ENCODE measurements at regions not wholly inside any gene's neighbourhood (a gene's known extent, or its start where the extent isn't known, plus 50 kb on each side); places are given as distances from the start of the nearest gene placed in this dataset.

- Histone ChIP-seq H2BK120ac (ENCODE audit: low read depth, low read length, poor library complexity, severe bottlenecking) (no peak overlapping the region), H3K23me2 (ENCODE audit: insufficient read length, low read depth, low read length, poor library complexity, severe bottlenecking) (peaks cover 4% of the 10 kb centered on the region), H4K20me1 (ENCODE audit: control insufficient read depth, insufficient read depth, insufficient read length) (no peaks in the 10 kb centered on the region), H3T11ph (ENCODE audit: low read length) (no peak overlapping the region), H3K4me2 (ENCODE audit: insufficient read depth, insufficient read length, low read length) (no peak overlapping the region), H2BK15ac (ENCODE audit: low read depth, low read length) (no peak overlapping the region), H4K5ac (ENCODE audit: insufficient read length, low read depth, low read length) (no peak overlapping the region), H3K14ac (ENCODE audit: insufficient read depth, low read length) (no peak overlapping the region), H3K18ac (ENCODE audit: insufficient read length, low read depth, low read length) (no peak overlapping the region), H2BK20ac (ENCODE audit: low read depth, low read length, poor library complexity, severe bottlenecking) (no peak overlapping the region), H3K9ac (ENCODE audit: extremely low read depth, insufficient read length, low read length) (no peak overlapping the region), H3K56ac (ENCODE audit: insufficient read length, low read depth, low read length) (no peak overlapping the region), H3K4me1 (ENCODE audit: insufficient read depth, low read length) (peaks cover 2% of the 10 kb centered on the region; the same call in 1 of the 2 replicates), H4K91ac (ENCODE audit: insufficient read length, low read depth, low read length) (no peak overlapping the region), H3K79me1 (ENCODE audit: insufficient read depth, low read depth, low read length, poor library complexity, severe bottlenecking) (no peaks in the 10 kb centered on the region), H3K9me3 (ENCODE audit: control insufficient read depth, low read depth, low read length) (no peaks in the 10 kb centered on the region), H2BK5ac (ENCODE audit: insufficient read length, low read length) (no peak overlapping the region), H3K79me2 (ENCODE audit: insufficient read depth, low read length) (no peaks in the 10 kb centered on the region), H2AK5ac (ENCODE audit: insufficient read length, low read length) (no peak overlapping the region), H2AFZ (ENCODE audit: low read length) (no peak overlapping the region), H4K8ac (replicated peaks; ENCODE audit: insufficient read length, low read depth, low read length) (no peak overlapping the region), H3K27ac (ENCODE audit: insufficient read length, low read depth, low read length) (no peak overlapping the region), H3K27me3 (ENCODE audit: insufficient read depth, low read length) (no peaks in the 10 kb centered on the region), H3K4ac (ENCODE audit: low read depth, low read length) (no peak overlapping the region), H2BK12ac (ENCODE audit: insufficient read length, low read depth, low read length) (no peak overlapping the region), H3K23ac (ENCODE audit: insufficient read length, low read depth, low read length) (no peak overlapping the region)
- no CpG with 5 or more reads among the region's 3 CpGs for WGBS (ENCODE audit: extremely low coverage, insufficient read length, low lambda C conversion rate)
- peaks cover 9 to 10% of the 10 kb centered on the region in 2 experiments for H3K9me3 Mint-ChIP-seq
- TF ChIP-seq CTCF (conservative IDR thresholded peaks at IDR 0.05) = no peak
- no peak overlapping the region for H3K4me3 Mint-ChIP-seq
- peaks cover 22% of the 10 kb centered on the region for H3K27me3 Mint-ChIP-seq (ENCODE audit: low read depth)
- H3K36me3 Mint-ChIP-seq (ENCODE audit: insufficient read depth in 1 of 3, low read depth in 3 of 3) = peaks cover 0 to 14% (median 9%) of the 10 kb centered on the region in 3 experiments; a peak in 4 of 7 replicates
- no peak for DNase-seq
- peaks cover 16 to 17% of the 10 kb centered on the region in 2 experiments for H3K4me1 Mint-ChIP-seq
- no peak overlapping the region for H3K27ac Mint-ChIP-seq
Observed at GRCh38 chr6:14209000-14209399, 91.4 kb downstream of the CD83 start.
